Spleen (tissue), 11 donors: ENCODE measurements at regions not wholly inside any gene's neighbourhood (a gene's known extent, or its start where the extent isn't known, plus 50 kb on each side); places are given as distances from the start of the nearest gene placed in this dataset.

Experiments
- DNase-seq: peaks from one replicate; pipeline ENCODE4 v3.0.0-alpha.2; 2020
- H3K27ac ChIP-seq, 8 donors: fragments of 200-600 bp; sonication (generic) in 7 of 8; 1 replicate in 4 of 8; 2 replicates in 4 of 8; pipeline versions ENCODE4 v1.5.0 to v1.8.0; 2016 to 2021; ENCODE audit warnings: inconsistent platforms in 4 of 8, mild to moderate bottlenecking in 4 of 8, moderate library complexity in 1 of 8
- H3K27me3 ChIP-seq, 7 donors: fragments of 200-600 bp; sonication (generic) in 6 of 7; replicated peaks in 1 of 7; 1 replicate in 4 of 7; 2 replicates in 3 of 7; pipeline versions ENCODE4 v1.5.0 to v1.8.0; 2016 to 2021; ENCODE audit warnings: inconsistent platforms in 3 of 7, mild to moderate bottlenecking in 1 of 7
- H3K36me3 ChIP-seq, 6 donors: fragments of 200-600 bp; sonication (generic) in 5 of 6; 1 replicate in 4 of 6; 2 replicates in 2 of 6; pipeline versions ENCODE4 v1.5.0 to v1.8.0; 2016 to 2021; ENCODE audit warnings: inconsistent platforms in 2 of 6
- H3K4me1 ChIP-seq, 6 donors: fragments of 200-600 bp; sonication (generic) in 5 of 6; 1 replicate in 3 of 6; 2 replicates in 3 of 6; pipeline versions ENCODE4 v1.5.0 to v1.8.0; 2016 to 2021; ENCODE audit warnings: inconsistent platforms in 3 of 6
- H3K4me3 ChIP-seq, 8 donors: fragments of 200-600 bp; sonication (generic) in 7 of 8; 1 replicate in 4 of 8; 2 replicates in 4 of 8; pipeline versions ENCODE4 v1.5.0 to v1.8.0; 2016 to 2021; ENCODE audit warnings: inconsistent platforms in 4 of 8, mild to moderate bottlenecking in 4 of 8, moderate library complexity in 2 of 8
- H3K9me3 ChIP-seq, 8 donors: fragments of 200-600 bp; sonication (generic) in 7 of 8; 1 replicate in 4 of 8; 2 replicates in 4 of 8; pipeline versions ENCODE4 v1.5.0 to v1.8.0; 2016 to 2021; ENCODE audit warnings: inconsistent platforms in 4 of 8
- CTCF ChIP-seq, 11 experiments: fragments of 200-600 bp in 7 of 11; fragments of 450-650 bp in 4 of 11; sonication (generic) in 4 of 11; IDR thresholded peaks in 8 of 11; conservative IDR thresholded peaks in 3 of 11; 1 replicate in 7 of 11; 2 replicates in 4 of 11; pipeline versions ENCODE4 v1.4.0 to v1.8.0; 2016 to 2021; ENCODE audit warnings: antibody characterized with exemption in 11 of 11, inconsistent platforms in 4 of 11, mild to moderate bottlenecking in 1 of 11
- POLR2A ChIP-seq, 3 donors: fragments of 450-650 bp; IDR thresholded peaks; one replicate each; pipeline ENCODE4 v1.5.1; 2017; ENCODE audit warnings: antibody characterized with exemption in 3 of 3, mild to moderate bottlenecking in 1 of 3
- POLR2AphosphoS5 ChIP-seq, 3 donors: sonication (generic); formaldehyde crosslinking; IDR thresholded peaks; one replicate each; pipeline ENCODE4 v1.5.1; 2017; ENCODE audit warnings: antibody characterized with exemption in 3 of 3
- WGBS, 5 donors: extraction: QIAGEN DNeasy Blood & Tissue Kit in 3 of 5; methylation state at CpG; one replicate each; pipeline versions ENCODE4 v1.1.5 to v1.1.7; 2013 to 2018; 5-methylcytosine and 5-hydroxymethylcytosine counted together
- intact Hi-C: fragments of 100-400 bp; cut with DNase I; formaldehyde crosslinking; loops from one replicate; pipeline ENCODE4 v1.15.0; 2023; ENCODE audit warnings: low total_unique reads
- donor health status: healthy with polysubstance abuse.
- donor health status: DM: no; HTN: no; CAD: no; lungs with moderate emphysema.
- donor health status: DM: no; HTN: no; CAD: no.
- donor health status: Bipolar disorder and iron deficiency.
- donor health status: healthy.
- donor health status: DM: no; HTN: no; CAD: no.
- donor health status: DM: yes; HTN: yes; CAD: no.

DNA sequence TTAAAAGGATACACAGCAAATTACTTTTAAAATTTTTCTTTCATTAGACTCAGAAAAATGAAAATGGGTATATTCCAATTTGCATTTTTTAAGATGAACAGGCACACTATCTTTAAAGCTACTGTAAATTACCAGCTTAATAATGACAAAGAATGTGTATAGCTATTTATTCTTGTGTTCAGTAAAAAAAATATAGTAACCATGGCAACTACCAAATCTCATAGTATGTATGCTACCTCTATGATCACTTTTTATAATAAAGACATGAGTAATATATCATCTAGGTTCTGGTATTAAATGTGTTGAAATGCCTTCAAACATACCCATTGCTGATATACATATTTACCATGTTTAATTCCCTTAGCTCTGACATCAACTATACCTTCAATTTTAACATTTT lies 383.2 kb downstream of the FOXG1 start:
- intact Hi-C loops = no loop called here
- H3K27me3 ChIP-seq = no peaks in the 10 kb centered on the region
- no peak overlapping the region for H3K27ac ChIP-seq
- DNase-seq = no peak
- H3K4me1 ChIP-seq = no peaks in the 10 kb centered on the region
- H3K4me3 ChIP-seq = no peak overlapping the region
- TF ChIP-seq CTCF (IDR thresholded peaks at IDR 0.05 in 8 of 11, conservative IDR thresholded peaks at IDR 0.05 in 3 of 11) = no peak
- no peak for TF ChIP-seq POLR2A (IDR thresholded peaks at IDR 0.05)
- TF ChIP-seq POLR2AphosphoS5 (IDR thresholded peaks at IDR 0.05) = no peak
- no peaks in the 10 kb centered on the region for H3K36me3 ChIP-seq
- H3K9me3 ChIP-seq = peaks cover 0 to 6% (median 0%) of the 10 kb centered on the region in 8 donors

DNA sequence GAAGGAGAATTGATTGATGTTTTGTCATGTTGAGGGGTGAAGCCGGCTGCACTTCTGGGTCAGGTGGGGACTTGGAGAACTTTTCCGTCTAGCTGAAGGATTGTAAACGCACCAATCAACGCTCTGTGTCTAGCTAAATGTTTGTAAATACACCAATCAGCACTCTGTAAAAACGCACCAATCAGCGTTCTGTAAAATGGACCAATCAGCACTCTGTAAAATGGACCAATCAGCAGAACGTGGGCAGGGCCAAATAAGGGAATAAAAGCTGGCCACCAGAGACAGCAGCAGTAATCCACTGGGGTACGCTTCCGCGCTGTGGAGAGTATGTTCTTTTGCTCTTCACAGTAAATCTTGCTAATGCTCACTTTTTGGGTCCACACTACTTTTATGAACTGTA lies 384.1 kb downstream of the FOXG1 start:
- H3K4me3 ChIP-seq = no peak overlapping the region
- peaks cover 0 to 6% (median 0%) of the 10 kb centered on the region in 8 donors for H3K9me3 ChIP-seq
- no peaks in the 10 kb centered on the region for H3K36me3 ChIP-seq
- WGBS, 5 donors = 88 to 94% (median 91%) methylated on average over 10 of the region's 10 CpGs
- TF ChIP-seq POLR2A (IDR thresholded peaks at IDR 0.05) (no peak), POLR2AphosphoS5 (IDR thresholded peaks at IDR 0.05) (no peak), CTCF (IDR thresholded peaks at IDR 0.05 in 8 of 11, conservative IDR thresholded peaks at IDR 0.05 in 3 of 11) (no peak)
- intact Hi-C loops = no loop called here
- no peak for DNase-seq
- no peak overlapping the region for H3K27ac ChIP-seq
- H3K27me3 ChIP-seq = no peaks in the 10 kb centered on the region
- H3K4me1 ChIP-seq = no peaks in the 10 kb centered on the region

- no peak for TF ChIP-seq POLR2AphosphoS5 (IDR thresholded peaks at IDR 0.05)
- TF ChIP-seq POLR2A (IDR thresholded peaks at IDR 0.05) = no peak
- TF ChIP-seq CTCF (IDR thresholded peaks at IDR 0.05 in 8 of 11, conservative IDR thresholded peaks at IDR 0.05 in 3 of 11) = no peak
- H3K27me3 ChIP-seq = no peaks in the 10 kb centered on the region
- intact Hi-C loops = no loop called here
These were observed 389.5 kb downstream of the FOXG1 start for GRCh38 chr14:29156096-29156495.

DNA sequence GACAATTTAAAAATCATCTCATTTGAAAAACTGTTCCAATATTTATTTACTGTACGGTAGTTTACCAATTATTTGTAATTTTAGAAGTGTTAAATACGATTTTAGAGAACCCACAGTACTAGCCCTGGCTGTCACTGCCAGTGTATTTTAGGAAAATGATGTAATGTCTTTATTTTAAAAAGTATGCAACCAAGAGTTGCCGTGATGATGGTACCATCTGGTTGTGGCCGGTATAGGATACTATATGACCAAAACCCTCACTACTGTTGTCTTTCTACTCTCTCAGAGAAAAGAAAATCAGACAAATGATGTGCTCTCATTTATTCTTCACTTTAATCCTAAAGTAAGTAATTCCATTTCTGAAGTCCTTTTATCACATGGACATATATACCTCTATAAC lies 395.0 kb downstream of the FOXG1 start:
- intact Hi-C loops = no loop called here
- TF ChIP-seq POLR2A (IDR thresholded peaks at IDR 0.05) = no peak
- H3K27me3 ChIP-seq = no peaks in the 10 kb centered on the region
- H3K36me3 ChIP-seq = no peaks in the 10 kb centered on the region
- no peaks in the 10 kb centered on the region for H3K4me1 ChIP-seq
- H3K4me3 ChIP-seq = no peak overlapping the region
- no peak overlapping the region for H3K27ac ChIP-seq
- WGBS, 5 donors = 73 to 85% (median 74%) methylated on average over 4 of the region's 4 CpGs
- DNase-seq = no peak
- peaks cover 0 to 4% (median 0%) of the 10 kb centered on the region in 8 donors for H3K9me3 ChIP-seq

More at GRCh38 chr14:29156096-29156495, 389.5 kb downstream of the FOXG1 start:
- Histone ChIP-seq H3K27ac (no peak overlapping the region), H3K4me1 (no peaks in the 10 kb centered on the region), H3K4me3 (no peak overlapping the region), H3K36me3 (no peaks in the 10 kb centered on the region), H3K9me3 (peaks cover 0 to 10% (median 0%) of the 10 kb centered on the region in 8 donors)
- no peak for DNase-seq

- Histone ChIP-seq H3K4me1 (no peaks in the 10 kb centered on the region), H3K9me3 (peaks cover 0 to under 1% (median 0%) of the 10 kb centered on the region in 8 donors), H3K27ac (no peak overlapping the region), H3K4me3 (no peak overlapping the region), H3K27me3 (no peaks in the 10 kb centered on the region), H3K36me3 (no peaks in the 10 kb centered on the region)
- TF ChIP-seq CTCF (IDR thresholded peaks at IDR 0.05 in 8 of 11, conservative IDR thresholded peaks at IDR 0.05 in 3 of 11) = no peak
- no peak for TF ChIP-seq POLR2AphosphoS5 (IDR thresholded peaks at IDR 0.05)
- TF ChIP-seq POLR2A (IDR thresholded peaks at IDR 0.05) = no peak
- DNase-seq = no peak
- WGBS, 5 donors = 40 to 54% (median 43%) methylated on average over 2 of the region's 2 CpGs
- intact Hi-C loops = no loop called here
These were observed 396.5 kb downstream of the FOXG1 start for GRCh38 chr14:29163109-29163508.
